22Rv1 (cell line): ENCODE measurements at regions not wholly inside any gene's neighbourhood (a gene's known extent, or its start where the extent isn't known, plus 50 kb on each side); places are given as distances from the start of the nearest gene placed in this dataset.

ENCODE experiments used
- H3K27ac ChIP-seq: fragments of 450-650 bp; 2 replicates; pipeline ENCODE4 v1.5.1; 2017
- CTCF ChIP-seq: fragments of 450-650 bp; IDR thresholded peaks from 2 replicates; pipeline ENCODE4 v1.5.1; 2017; ENCODE audit warnings: mild to moderate bottlenecking
- ZFX ChIP-seq: fragments of 450-650 bp; IDR thresholded peaks from 2 replicates; pipeline ENCODE4 v1.6.1; 2017; ENCODE audit warnings: antibody characterized with exemption, borderline replicate concordance

GRCh38 chr21:35232545-35233176 is 183.6 kb upstream of the RUNX1 start:
- no peak for TF ChIP-seq CTCF
- TF ChIP-seq ZFX: no peak
- no peak overlapping the region for H3K27ac ChIP-seq

- TF ChIP-seq ZFX: no peak
- TF ChIP-seq CTCF: no peak
- H3K27ac ChIP-seq: no peak overlapping the region
These were observed 182.0 kb upstream of the RUNX1 start for GRCh38 chr21:35231090-35231489.

GRCh38 chr21:35229290-35229689 is 180.2 kb upstream of the RUNX1 start:
- TF ChIP-seq ZFX (no peak), CTCF (no peak)
- H3K27ac ChIP-seq: no peak overlapping the region

- TF ChIP-seq ZFX (no peak), CTCF (no peak)
- no peak overlapping the region for H3K27ac ChIP-seq
These were observed 178.7 kb upstream of the RUNX1 start for GRCh38 chr21:35227786-35228185.

GRCh38 chr21:35226968-35227744 is 178.1 kb upstream of the RUNX1 start:
- TF ChIP-seq CTCF: no peak
- TF ChIP-seq ZFX: no peak
- H3K27ac ChIP-seq: no peak overlapping the region

GRCh38 chr21:35226328-35226727 is 177.2 kb upstream of the RUNX1 start:
- no peak for TF ChIP-seq ZFX
- no peak for TF ChIP-seq CTCF
- H3K27ac ChIP-seq: no peak overlapping the region

- TF ChIP-seq ZFX: no peak
- no peak for TF ChIP-seq CTCF
- H3K27ac ChIP-seq: no peak overlapping the region
These were observed 176.5 kb upstream of the RUNX1 start for GRCh38 chr21:35225573-35225972.
